NCI-H1105 treated with DMSO at 0.1 percent for 48 hours (cell line): ENCODE measurements at regions not wholly inside any gene's neighbourhood (a gene's known extent, or its start where the extent isn't known, plus 50 kb on each side); places are given as distances from the start of the nearest gene placed in this dataset.

Experiments used
- DNase-seq: peaks from one replicate; lab custom pipeline; 2025; lab: John Stamatoyannopoulos, UW

DNA sequence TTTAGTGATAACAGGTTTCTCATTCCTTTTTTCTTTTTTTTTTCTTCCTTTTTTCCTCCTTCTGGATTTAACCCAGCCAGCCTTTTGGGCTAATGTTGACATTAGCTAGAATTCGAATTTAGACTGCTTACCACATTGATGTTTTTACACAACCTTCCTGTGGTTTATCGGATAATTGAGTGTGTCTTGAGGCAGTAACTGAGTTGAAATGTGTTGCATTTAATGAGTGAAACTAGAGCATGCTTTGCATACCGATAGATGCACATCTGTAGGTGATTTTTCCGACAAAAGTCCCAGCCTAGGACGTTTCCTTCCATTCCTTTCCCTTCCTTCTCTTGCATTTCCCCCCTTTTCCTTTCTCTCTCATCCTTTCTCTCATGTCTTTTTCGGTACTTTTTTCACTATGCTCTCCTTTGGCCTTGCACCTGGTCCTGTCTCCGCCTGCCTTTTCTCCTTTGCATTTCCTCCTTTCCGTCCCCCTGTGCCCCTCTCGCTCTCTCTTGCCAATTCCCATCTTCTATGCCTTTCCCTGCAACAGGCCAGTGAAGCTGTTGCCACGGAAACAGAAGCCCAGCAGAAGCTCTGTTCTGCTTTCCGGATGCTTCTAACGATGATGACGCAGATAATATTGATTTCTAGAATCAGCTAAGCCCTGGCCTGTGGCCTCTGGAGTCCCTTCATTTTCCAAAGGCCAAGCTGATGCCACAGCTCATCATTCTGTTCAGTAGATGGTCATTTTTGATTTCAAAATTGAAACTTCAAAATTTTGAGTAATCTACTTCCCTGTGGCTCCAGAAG, 76.1 kb downstream of the SLC25A47 start:
- DNase-seq = no peak

DNA sequence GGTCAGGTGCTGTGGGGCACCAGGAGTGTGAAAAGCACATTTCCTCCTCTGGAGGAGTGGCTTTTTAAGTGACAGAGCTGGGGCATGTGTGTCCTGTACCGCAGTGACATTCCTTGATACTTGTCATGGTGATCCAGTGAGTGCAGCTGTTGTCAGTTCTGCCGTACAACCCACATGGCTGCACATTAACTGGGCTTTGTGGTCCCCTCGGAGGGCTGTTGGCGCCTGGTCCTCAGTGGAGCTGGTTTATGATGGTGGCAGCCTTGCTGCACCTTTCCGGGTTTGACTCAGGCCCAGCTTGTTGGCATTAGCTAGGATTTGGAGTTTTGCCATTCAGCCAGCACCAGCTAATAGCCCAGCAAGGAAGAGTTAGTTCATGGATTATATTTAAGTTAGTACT, 77.0 kb downstream of the SLC25A47 start:
- no peak for DNase-seq

DNA sequence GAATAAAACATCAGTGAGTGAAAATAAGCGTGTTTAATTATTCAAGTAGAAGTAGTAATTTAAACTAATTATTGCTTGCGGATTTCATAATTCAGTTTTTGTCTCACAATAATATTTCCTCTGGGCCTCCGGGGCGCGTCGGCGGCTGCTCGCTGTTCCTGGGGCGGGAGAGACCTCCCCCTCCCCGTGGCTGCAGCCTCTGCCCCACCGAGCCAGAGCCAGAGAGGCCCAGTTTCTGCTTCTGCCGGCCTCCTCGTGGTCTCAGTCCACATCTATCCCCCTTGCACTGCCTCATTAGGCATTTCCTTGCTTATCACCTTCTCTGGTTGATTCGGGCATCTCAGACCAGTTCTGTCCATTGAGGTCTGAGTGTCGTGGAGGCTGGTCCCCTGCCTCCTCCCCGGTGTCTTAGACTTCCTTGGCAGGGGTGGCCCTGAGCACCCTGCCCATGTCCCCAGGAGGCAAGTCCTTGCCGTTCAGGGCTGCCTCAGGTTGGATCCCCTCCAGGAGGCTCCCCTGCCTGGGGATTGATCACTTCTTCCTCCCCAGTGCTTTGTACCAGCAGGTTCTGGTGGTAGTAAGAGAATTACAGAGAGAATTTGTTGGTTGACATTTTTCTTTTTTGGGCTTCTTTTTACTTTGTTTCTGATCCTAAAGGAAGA, 78.0 kb downstream of the SLC25A47 start:
- no peak for DNase-seq

DNA sequence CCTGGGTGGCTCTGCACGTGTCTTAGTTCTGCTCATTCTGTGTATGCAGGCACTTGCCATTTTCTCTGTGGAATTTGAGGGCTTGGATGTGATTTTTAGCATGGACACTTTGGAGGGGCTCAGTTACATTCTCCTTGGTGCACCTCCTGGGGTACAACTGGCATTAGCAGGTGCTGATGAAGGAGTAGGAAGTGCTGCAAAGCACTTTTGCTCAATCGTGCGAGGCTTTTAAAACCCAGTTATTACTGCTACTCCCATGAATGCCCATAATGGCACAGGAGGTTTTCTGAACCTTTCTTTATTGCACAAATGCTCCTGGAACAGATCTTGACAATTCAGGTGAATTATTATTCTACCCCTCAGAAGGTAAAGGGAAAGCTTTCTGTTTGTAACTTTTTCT, 78.7 kb downstream of the SLC25A47 start:
- DNase-seq = no peak

DNA sequence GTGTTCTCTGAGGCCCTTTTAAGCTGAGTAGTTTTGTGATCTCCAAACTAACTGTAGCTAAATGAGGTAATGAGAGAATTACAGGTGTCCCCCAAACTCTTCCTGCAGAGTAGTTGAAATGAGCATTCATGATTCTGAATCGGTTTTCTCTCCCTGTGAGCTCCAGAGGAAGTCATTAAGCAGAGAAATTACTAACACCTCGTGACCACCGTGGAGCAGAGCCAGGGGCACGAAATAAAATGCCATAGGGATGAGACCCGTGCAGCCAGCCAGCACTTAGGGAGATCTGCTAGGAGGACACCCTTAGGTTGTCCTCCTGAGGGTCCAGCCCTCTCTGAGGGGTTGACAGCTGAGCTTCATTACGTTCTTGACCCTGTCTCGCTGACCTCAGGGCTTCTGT, 79.5 kb downstream of the SLC25A47 start:
- DNase-seq = peak; percentile 8

DNA sequence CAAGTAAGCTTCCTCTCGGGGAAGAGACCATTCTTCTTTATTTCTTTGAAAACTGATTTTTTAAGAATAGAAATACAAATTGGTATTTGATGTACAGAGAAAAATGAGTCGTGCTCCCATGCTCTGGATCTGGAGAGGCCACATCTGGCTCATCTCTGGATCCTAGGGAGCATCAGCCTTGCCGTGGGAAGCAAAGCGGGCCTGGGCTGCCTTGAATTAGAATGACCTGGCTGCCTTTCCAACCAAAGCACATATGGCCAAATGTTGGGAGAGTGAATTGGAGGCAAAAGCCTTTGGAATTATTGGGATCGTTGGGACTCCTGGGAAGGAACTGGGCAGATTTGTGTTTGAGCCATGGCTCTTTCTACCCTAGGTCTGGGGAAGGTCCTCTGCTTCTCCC, 80.0 kb downstream of the SLC25A47 start:
- DNase-seq = no peak

DNA sequence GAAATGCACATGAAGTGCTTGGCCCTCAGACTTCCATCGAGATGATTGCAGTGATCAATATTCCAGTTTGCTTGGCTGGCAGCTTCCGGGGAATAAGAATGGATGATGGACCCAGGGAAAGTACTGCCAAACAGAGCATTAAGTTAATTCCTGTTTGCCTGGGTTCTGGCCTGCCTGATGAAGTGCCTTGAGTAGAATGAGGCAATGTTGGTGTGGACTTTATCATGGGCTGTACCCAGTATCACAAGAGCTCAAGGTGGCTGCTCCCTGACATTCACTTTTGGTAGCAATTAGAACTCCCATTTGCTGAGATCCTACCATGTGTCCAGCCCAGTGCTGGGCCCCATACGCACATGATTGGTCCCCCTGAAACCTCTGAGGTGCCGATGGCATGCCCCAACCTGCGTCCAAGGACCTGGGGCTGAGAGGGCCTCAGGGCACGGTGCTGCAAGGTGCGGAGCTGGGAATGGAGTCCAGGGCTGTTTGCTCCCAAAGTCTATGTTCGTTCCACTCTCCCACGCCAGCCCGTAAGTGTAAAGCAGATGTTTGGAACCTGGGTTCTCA, 80.7 kb downstream of the SLC25A47 start:
- DNase-seq = no peak

DNA sequence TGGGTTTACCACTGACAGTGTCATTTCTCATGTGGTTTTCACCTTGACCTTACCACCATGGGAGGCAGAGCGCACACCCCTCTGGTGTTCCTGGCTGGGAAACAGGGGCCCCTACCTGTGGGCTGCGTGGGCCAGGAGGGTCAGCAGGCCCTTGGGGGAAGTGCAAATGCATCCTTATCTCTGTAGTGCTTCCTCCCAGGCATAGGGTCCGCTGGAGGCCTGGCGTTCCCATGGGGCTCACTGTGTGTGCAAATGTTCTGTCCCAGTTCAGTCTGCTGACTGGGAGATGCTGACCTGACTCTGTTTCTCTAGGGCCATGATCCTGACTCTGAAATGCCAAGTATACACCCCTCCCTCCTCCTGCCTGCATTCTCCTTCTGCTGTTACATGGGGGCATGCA, 81.3 kb downstream of the SLC25A47 start:
- DNase-seq = no peak

DNA sequence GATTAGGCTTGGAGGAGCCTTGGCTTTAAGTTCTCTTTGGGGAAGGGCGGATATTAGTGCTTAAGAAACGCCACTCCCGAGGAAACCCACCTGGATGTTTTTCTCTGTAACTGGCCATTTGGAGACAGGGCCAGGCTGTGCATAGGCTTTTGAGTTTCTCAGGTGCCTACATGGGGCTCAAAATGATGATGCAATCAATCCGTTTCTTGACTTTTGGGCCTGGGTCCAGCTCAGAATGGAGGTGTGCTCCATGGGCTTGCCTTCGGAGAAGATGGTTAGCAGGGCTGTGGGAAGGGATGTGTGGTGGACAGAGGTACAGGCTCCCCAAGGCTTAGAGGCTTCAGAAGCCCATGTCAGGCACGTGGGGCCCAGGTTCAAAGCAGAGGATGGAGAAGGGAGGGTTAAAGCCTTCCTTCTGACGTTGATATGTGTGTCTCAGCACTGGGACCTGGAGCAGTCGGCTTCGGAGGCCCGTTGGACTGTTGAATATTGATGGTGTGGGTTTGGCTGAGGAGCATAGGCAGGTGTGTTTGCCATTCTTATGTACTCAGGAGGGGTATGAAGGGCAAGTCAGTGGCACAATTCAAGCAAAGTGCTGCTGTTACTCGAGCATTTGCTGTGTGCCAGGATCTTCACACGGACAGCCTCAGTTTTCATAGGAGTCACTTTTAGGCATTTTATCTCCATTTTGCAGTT, 82.8 kb downstream of the SLC25A47 start:
- DNase-seq = no peak

DNA sequence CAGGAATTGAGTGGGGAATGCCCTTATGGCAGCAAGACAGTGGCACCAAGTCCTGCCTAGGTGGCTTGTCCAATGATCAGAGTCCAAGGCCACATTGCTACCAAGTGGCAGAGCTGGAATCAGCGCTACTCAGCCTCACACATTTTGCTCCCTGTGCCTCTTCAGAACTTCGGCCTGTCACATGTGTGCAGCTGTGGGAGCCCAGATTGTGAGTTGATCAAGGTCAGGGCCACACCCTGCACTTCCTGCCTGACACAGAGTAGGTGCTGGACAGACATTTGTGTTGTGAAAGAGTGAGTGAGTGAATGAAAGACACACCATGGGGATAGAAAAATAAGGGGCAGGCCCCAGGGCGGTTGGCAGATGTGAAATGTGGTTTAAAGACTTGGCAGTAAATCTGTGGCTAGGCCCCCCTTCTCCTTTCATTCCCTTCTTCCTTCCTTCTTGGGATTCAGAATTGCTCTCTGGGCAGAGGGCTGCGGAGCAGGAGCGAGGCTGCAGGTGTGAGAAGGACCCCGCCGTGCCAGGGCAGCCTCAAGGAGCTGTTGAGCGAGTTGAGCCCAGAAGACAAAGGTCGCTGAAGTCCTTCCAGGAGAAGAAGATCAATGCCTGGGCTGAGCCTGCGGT, 83.5 kb downstream of the SLC25A47 start:
- no peak for DNase-seq

DNA sequence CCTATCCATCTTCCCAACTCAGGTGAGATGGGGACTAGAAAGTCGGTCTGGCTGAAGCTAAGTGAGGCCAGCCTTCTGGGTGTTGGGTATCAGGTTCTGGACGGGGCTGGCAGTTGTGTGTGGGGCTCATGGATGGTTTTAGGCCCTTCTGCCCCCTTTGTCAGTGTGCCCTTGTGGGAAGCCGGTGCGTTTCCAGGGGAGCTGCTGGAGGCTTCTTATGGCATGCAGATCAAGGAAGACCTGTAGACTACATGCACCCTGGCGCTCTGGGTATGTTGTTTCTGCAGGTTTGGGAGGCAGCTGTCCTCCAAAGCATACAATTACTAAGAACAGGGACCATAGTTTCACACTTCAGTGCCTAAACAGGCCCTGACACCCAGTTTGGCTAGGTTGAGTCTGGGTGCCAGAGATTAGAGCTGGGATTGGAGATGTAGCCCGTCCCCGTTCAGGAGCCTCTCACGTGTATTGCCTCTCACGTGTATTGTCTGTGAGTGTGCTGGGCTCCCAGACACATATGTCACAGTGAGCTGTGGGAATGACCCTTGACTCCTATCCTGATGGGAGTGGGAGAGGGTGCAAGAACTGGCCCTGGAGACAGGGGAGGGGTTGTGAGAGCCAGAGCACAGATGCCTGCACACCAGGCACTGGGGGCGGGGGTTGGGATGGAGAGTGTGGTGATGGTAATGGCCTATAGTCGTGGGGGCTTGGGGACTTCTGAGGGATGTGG, 84.4 kb downstream of the SLC25A47 start:
- no peak for DNase-seq

DNA sequence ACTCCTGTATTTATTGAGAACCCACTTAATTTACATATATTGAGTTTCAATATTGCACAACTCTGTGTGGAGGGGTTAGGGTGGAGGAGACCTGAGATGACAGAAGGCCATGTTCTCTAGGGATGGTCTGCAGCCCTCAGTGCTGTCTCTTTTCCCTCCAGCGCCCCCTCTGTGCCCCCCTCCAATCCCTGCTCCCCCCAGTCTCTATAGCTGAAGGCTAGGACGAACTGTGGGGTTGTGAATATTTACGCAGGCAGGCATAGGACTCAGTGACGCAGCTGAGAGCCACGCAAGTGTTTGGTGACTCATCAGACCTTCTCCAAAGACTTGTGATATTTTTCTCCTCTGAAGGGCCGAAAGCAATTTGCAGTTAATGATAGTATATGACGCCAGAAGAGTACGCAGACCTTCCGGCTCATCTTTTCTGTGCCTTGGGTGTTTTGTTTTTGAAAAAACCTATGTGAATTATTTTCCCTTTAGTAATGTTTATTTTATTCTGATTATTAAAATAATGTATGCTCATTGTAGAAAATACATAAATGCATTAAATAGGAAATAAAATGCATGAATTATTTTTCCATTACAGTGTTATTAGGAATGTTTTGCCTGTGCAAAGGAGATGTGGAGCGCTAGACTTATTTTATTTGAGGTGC, 85.3 kb downstream of the SLC25A47 start:
- no peak for DNase-seq

DNA sequence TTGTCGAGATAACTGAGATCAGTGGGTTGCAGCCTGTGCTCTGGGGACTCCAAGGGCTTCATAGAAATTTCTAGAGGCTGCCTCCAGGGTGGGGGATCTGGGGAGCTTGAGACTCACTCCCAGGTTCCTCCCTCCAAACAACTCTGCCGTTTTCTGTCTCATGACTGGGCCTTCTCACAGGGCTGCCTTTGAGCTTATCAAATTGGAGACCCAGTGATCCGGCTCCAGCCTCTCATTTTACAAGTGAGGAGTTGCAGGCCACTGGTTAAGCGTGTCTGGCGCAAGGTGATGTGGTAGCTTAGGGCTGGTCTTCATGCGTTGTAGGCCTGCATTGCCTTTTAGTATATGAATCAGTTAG, 85.8 kb downstream of the SLC25A47 start:
- no peak for DNase-seq

DNA sequence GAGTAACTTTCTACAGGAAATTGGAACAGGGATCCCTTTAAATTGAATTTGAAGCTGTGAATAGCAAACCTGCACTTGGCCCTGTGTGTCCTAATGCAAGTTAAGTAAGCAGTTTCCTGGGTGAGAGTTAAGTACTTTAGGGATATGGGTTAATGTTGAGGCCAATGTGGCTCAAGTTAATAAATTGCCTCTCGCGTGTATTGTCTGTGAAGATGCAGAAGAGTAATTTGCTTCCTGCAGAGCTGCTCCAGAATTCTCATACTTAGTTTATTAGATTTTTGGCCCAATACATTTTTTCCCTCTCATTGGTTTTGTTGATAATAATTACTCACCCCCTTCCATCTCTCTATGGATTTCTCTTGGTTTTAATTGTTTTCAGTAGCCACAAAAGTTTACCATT, 86.5 kb downstream of the SLC25A47 start:
- no peak for DNase-seq

DNA sequence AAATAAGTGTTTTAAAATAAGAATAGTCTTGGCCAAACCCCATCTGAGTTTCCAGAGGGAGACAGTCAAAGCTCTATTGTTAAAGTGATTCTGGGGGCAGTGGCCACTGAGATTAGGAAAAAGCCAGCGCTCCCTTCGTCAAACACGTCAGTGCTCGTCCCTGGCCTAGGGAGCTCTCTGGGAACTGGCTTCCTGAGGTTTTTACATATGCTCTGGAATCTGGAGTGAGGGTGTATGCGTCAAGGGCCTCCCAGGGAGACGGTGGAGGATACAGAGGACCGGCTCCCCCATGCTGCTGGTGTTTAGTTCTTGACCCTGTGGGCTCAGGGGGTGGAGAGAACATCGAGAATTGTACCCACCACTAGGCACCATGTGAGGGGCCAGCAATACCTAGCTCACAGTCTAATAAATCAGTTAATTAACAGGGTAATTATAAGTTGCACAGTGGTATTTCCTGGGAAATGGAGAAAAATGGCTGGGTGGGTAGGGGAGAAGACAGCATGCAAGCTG, 87.0 kb downstream of the SLC25A47 start:
- DNase-seq = no peak

DNA sequence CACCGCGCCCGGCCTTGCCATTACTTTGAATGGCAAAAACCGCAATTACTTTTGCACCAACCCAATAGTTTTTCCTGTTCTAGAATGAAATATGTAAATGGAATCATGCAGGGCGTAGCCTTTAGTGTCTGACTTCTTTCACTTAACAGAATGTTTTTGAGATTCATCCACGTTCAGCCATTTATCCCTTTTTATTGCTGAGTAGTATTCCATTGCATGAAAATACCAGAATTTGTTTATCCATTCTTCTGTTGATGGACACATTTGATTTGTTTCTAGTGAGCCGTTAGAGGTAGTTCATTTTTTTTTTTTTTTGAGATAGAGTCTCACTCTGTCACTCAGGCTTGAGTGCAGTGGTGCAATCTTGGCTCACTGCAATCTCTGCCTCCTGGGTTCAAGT, 90.6 kb downstream of the SLC25A47 start:
- no peak for DNase-seq

DNA sequence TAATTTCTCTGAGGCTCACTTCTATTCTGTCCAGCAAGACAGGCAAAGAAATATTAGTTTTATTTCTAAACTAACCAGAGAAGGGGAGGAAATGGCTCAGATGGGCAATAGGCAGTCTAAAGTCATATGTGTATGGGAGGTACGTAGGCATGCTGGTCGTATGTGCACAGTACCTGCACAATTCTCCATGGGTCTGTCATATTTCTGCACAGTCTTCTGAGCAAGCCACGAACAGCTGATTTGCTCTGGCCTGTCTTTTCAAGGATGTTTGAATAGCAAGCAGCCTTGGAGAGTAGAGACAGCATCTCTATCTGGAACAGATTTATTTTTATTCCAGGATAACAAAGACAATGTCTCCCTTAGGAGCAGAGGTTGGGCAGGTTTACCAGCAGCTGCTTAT, 92.1 kb downstream of the SLC25A47 start:
- no peak for DNase-seq

DNA sequence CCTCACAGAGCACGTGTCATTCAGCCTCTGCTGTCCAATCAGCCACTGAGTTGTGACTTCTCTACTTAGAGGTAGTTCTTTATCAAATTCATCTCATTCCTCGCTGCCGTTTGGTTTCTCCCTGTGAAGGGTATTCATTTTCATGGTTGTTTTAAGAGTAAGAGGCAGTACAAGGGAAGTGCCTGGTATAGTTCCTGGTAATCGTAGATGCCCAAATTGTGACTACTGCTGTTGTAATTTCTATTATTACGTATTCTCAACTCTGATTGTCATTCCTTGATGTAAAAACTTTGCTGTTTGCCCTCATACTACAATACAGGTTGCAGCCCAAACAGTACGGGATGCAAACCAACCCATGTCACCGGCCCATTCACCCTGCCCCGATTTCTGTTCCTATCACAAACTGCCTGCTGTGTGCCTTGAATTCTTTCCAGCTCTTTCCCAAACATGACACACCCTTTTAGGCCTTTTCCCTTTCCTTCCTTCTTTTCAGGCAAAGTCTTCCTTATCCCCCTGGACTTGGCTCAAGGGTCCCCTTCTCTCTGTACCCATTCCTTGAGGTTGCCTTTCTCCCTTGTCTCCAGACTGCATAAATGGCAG, 93.0 kb downstream of the SLC25A47 start:
- no peak for DNase-seq

DNA sequence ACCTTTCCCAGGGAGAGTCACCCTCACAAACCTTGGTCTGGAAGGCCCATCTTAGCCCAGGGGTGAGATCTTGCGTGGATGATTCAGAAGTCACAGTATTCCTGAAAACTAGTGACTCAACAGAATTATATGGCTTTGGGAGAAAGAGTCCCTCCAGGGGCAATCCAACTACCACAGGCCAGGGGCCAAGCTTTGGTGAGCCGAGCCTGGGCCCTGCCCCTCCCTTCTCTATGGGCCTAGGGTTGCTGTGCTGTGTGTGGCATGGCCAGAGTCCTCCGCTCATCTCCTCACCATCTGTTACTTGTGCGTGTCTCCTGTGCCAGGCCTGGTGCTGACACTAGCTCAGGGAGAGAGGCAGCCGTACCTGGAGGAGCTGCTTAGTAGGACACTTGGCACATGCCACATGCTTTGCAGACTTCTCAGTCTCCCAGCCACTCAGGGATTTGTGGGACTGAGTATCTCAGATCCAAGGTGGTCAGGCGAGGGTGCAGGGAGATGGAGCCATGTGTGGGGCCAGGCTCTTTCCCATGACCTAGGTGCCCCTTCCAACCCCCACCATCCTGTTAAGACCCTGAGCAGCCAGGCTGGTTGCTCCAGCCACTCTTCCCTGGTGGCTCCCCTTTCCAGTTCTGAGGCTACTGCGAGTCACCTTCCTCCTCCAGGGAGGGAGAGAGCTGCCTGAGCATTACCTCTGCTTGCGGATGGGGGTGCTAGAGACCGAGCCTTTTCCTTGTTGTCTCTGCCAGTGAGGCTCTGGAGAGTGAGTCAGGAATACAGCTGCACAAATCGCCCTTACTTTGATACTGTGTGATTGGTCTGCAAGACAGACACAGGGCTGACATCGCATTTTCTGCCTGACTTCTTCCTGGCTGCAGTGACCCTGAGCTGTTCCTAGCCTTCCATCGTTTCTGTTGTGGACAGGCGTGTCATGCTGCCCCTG, 94.1 kb downstream of the SLC25A47 start:
- DNase-seq = no peak

DNA sequence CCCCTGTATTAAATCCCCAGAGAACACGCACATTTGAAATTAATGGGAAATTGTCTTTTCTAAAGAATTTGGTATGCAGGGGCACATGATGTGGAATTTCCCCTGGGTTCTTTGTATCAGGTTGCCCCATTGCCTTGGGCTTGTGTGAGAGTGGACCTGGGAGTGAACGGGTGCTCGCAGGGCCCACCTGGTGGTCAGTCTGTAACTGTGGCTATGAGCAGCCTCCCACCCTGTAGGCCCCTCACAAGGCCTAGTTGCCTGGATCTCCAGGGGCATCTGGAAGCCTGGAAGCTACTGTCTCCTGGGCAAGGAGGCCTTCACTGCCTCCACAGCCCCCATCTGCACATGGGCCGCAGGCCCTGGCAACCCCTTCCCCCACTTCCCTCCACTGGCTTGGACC, 96.7 kb downstream of the SLC25A47 start:
- no peak for DNase-seq
